Transverse colon (tissue), 4 donors: ENCODE measurements at regions not wholly inside any gene's neighbourhood (a gene's known extent, or its start where the extent isn't known, plus 50 kb on each side); places are given as distances from the start of the nearest gene placed in this dataset.
"Not testable (repeated sequence)": the region's sequence is repeated elsewhere in the genome, so short reads cannot be mapped to it uniquely, and the experiment has no call there.

Experiments
- DNase-seq: peaks from one replicate; pipeline ENCODE4 v3.0.0-alpha.2; 2019
- H3K27ac ChIP-seq, 4 donors: fragments of 200-600 bp; sonication (generic); 2 replicates each; pipeline ENCODE4 v1.5.1; 2016 to 2018; ENCODE audit warnings: inconsistent platforms in 4 of 4
- H3K27me3 ChIP-seq: fragments of 200-600 bp; sonication (generic); 2 replicates; pipeline ENCODE4 v1.5.1; 2017; ENCODE audit warnings: inconsistent platforms
- H3K36me3 ChIP-seq, 4 donors: fragments of 200-600 bp; sonication (generic); 2 replicates each; pipeline ENCODE4 v1.5.1; 2017 to 2019; ENCODE audit warnings: inconsistent platforms in 4 of 4
- H3K4me1 ChIP-seq, 4 donors: fragments of 200-600 bp; sonication (generic); 2 replicates each; pipeline ENCODE4 v1.5.1; 2017 to 2020; ENCODE audit warnings: inconsistent platforms in 4 of 4
- H3K4me3 ChIP-seq, 4 donors: fragments of 200-600 bp; sonication (generic); 1 replicate in 1 of 4; 2 replicates in 3 of 4; pipeline versions ENCODE4 v1.5.1 to v1.6.1; 2017 to 2019; ENCODE audit warnings: inconsistent platforms in 4 of 4
- H3K9me3 ChIP-seq, 2 donors: fragments of 200-600 bp; sonication (generic); 2 replicates each; pipeline ENCODE4 v1.5.1; 2017 to 2019; ENCODE audit warnings: inconsistent platforms in 2 of 2
- EP300 ChIP-seq: sonication (generic); formaldehyde crosslinking; IDR thresholded peaks from one replicate; pipeline ENCODE4 v1.6.1; 2017; ENCODE audit warnings: antibody characterized with exemption, low read depth
- POLR2A ChIP-seq: fragments of 450-650 bp; IDR thresholded peaks from one replicate; pipeline ENCODE4 v1.6.1; 2016; ENCODE audit warnings: antibody characterized with exemption, mild to moderate bottlenecking, moderate library complexity
- POLR2AphosphoS5 ChIP-seq, 3 donors: sonication (generic); formaldehyde crosslinking; IDR thresholded peaks; one replicate each; pipeline ENCODE4 v1.6.1; 2016; ENCODE audit warnings: antibody characterized with exemption in 3 of 3
- WGBS, 2 donors: methylation state at CpG; one replicate each; pipeline ENCODE4 v1.1.5; 2018; ENCODE audit warnings: low coverage in 1 of 2; 5-methylcytosine and 5-hydroxymethylcytosine counted together
- in situ Hi-C, 4 donors: fragments of 200-750 bp; cut with MboI; loops; one replicate each; pipeline versions ENCODE4 v1.15.0 to v1.15.1; 2017; ENCODE audit warnings: low sequenced_read_pairs in 3 of 4, low pct_ligation_motif_present in 1 of 4, low pct_unique_long_range_greater_than_20kb in 1 of 4
- intact Hi-C: fragments of 100-400 bp; cut with DNase I; formaldehyde crosslinking; loops from one replicate; pipeline ENCODE4 v1.15.1; 2023; ENCODE audit warnings: low total_unique reads
- TF ChIP-seq, protein P1 (sequence below), 5 experiments: fragments of 200-600 bp in 3 of 5; fragments of 450-650 bp in 2 of 5; sonication (generic) in 3 of 5; IDR thresholded peaks; 1 replicate in 2 of 5; 2 replicates in 3 of 5; pipeline ENCODE4 v1.5.1; 2016 to 2017; ENCODE audit warnings: antibody characterized with exemption in 5 of 5, inconsistent platforms in 3 of 5, mild to moderate bottlenecking in 2 of 5, moderate library complexity in 1 of 5

DNA sequence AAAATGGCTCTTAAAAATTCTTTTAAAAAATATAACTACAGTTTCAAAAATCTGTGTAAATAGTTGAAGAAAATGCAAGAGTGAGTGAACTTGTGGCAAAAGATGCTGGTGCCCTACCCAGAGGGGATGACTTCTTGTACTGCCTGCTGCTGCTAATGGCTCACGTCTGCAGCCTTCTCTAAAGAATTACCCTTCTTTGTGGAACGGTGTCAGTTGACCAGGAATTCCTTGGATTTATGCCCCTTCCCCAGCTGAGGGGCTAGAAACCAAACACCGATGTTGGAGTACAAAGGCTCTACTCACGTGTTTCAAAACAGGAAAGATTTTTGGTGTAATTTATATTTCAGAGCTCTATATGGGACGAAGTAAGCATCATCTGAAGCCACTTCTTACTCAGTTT is 1582.8 kb downstream of the OLFM4 start:
- Histone ChIP-seq H3K27ac (no peak overlapping the region), H3K4me3 (no peak overlapping the region), H3K4me1 (no peaks in the 10 kb centered on the region), H3K9me3 (no peaks in the 10 kb centered on the region), H3K36me3 (no peaks in the 10 kb centered on the region), H3K27me3 (no peaks in the 10 kb centered on the region)
- DNase-seq: no peak
- intact Hi-C loops: no loop called here
- WGBS, 2 donors: 24 to 41% methylated on average over 2 to 5 of the region's 5 CpGs
- no peak for TF ChIP-seq EP300
- in situ Hi-C loops: no loop called here

DNA sequence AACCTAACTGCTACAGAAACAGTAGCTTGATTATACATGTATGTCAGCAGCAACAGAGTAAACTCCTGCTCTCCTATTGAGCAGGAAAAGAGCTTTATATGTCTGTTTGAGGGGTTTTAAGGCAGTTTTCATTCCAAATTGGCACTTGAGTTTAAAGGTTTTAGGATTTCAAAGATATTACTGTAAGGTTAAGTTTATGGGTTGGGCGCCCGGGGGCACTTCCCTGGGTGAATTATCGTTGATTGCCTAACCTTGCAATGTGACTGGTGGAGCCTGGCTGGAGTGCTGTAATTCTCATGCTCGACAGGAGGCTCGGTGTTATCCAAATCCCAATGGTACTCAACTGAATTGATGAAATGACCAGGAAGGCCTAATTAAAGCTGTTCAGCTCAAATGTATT is 1586.1 kb downstream of the OLFM4 start:
- Histone ChIP-seq H3K27me3 (no peaks in the 10 kb centered on the region), H3K36me3 (no peaks in the 10 kb centered on the region), H3K9me3 (no peaks in the 10 kb centered on the region), H3K4me3 (no peak overlapping the region), H3K27ac (no peak overlapping the region), H3K4me1 (no peaks in the 10 kb centered on the region)
- WGBS, 2 donors: 68 to 90% methylated on average over 3 to 5 of the region's 5 CpGs
- in situ Hi-C loops (no loop called here), intact Hi-C loops (no loop called here)
- DNase-seq: no peak
- no peak for TF ChIP-seq POLR2AphosphoS5 (IDR thresholded peaks at IDR 0.05)
- TF ChIP-seq POLR2A: no peak
- TF ChIP-seq EP300: no peak
- TF ChIP-seq, protein P1, sequence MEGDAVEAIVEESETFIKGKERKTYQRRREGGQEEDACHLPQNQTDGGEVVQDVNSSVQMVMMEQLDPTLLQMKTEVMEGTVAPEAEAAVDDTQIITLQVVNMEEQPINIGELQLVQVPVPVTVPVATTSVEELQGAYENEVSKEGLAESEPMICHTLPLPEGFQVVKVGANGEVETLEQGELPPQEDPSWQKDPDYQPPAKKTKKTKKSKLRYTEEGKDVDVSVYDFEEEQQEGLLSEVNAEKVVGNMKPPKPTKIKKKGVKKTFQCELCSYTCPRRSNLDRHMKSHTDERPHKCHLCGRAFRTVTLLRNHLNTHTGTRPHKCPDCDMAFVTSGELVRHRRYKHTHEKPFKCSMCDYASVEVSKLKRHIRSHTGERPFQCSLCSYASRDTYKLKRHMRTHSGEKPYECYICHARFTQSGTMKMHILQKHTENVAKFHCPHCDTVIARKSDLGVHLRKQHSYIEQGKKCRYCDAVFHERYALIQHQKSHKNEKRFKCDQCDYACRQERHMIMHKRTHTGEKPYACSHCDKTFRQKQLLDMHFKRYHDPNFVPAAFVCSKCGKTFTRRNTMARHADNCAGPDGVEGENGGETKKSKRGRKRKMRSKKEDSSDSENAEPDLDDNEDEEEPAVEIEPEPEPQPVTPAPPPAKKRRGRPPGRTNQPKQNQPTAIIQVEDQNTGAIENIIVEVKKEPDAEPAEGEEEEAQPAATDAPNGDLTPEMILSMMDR (IDR thresholded peaks at IDR 0.05): no peak

DNA sequence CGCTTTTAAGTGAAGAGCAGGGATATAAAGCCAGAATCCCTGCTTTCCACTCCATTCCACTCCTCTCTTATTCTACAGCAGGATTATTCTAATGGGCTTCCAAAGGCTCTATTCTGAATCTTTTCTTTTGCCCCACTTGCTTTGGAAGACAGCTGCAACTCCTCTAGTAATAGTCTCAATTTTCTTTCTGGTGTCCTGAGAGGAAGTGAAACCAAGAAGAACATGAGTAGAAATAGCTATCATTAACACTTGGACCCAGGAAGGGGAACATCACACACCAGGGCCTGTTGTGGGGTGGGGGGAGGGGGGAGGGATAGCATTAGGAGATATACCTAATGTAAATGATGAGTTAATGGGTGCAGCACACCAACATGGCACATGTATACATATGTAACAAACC is 1597.9 kb downstream of the OLFM4 start:
- H3K27ac ChIP-seq, intact Hi-C loops, DNase-seq, H3K9me3 ChIP-seq, H3K4me3 ChIP-seq, in situ Hi-C loops, H3K36me3 ChIP-seq, H3K27me3 ChIP-seq, H3K4me1 ChIP-seq: not testable (repeated sequence)
- 92 to 97% methylated on average over 1 of the region's 1 CpG for WGBS, 2 donors

DNA sequence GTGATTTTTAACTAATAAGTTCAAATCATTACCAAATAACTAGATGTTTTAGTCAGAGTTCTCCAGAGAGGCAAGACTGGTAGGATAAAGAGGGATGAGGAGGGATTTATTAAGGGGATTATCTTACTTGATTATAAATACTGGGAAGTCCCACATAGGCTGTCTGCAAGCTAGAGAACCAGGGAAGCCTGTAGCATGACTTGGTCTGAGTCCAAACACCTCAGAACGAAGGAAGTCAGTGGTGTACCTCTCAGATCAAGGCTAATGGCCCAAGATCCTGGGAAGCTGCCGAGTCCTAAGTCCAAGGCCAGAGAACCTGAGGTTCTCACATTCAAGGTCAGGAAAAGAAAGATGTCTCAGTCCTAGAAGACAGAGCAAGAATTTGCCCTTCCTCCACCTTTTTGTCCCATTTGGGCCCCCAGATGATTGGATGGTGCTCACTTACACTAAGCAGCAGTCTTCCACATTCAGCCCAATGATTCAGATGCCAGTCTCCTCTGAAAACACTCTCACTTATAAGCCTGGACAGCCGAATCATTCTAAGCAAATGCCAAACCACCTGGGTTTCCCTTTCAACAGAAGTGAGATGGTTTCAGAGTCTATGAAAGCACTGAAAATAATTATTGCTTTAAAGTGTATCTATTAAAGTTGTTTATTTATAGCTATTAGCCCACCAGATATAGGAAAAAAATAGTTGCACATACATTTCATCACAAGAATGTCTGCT is 1599.2 kb downstream of the OLFM4 start:
- TF ChIP-seq, protein P1 (IDR thresholded peaks at IDR 0.05): no peak
- no peak for TF ChIP-seq POLR2AphosphoS5 (IDR thresholded peaks at IDR 0.05)
- Histone ChIP-seq H3K27ac (no peak overlapping the region), H3K36me3 (no peaks in the 10 kb centered on the region), H3K9me3 (no peaks in the 10 kb centered on the region), H3K4me3 (no peak overlapping the region), H3K27me3 (no peaks in the 10 kb centered on the region), H3K4me1 (no peaks in the 10 kb centered on the region)
- DNase-seq: no peak
- in situ Hi-C loops (no loop called here), intact Hi-C loops (no loop called here)
- WGBS, 2 donors: 48 to 67% methylated on average over 1 to 3 of the region's 3 CpGs

DNA sequence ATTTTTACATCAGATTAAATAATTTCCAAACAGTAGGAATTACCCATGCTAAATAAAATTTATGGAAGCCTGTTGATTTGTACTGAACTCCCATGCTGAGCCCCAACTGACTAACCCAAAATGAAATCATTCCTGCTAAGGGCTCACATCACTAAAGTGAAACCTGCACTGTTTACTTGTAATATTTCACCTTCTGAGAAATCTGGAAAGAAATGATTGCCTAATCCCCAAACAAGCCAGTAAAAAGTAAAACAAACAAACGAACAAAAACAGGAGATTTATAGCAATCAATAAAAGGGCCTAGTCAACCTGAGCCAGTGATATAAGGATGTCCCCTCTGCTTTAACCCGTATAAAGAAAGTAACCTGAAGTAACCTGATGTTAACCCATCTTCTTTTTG is 1599.8 kb downstream of the OLFM4 start:
- in situ Hi-C loops: no loop called here

More for the DNA sequence above, 1599.8 kb downstream of the OLFM4 start:
- Histone ChIP-seq H3K27me3 (no peaks in the 10 kb centered on the region), H3K36me3 (no peaks in the 10 kb centered on the region), H3K4me3 (no peak overlapping the region), H3K9me3 (no peaks in the 10 kb centered on the region), H3K27ac (no peak overlapping the region), H3K4me1 (no peaks in the 10 kb centered on the region)
- DNase-seq: no peak
- 22 to 35% methylated on average over 2 of the region's 2 CpGs for WGBS, 2 donors
- TF ChIP-seq, protein P1 (IDR thresholded peaks at IDR 0.05): no peak
- TF ChIP-seq POLR2A (no peak), EP300 (no peak), POLR2AphosphoS5 (IDR thresholded peaks at IDR 0.05) (no peak)
- intact Hi-C loops: no loop called here
